Dedifferentiated amniotic fluid mesenchymal stem cell (primary cell): ENCODE measurements at regions not wholly inside any gene's neighbourhood (a gene's known extent, or its start where the extent isn't known, plus 50 kb on each side); places are given as distances from the start of the nearest gene placed in this dataset.

Source experiments
- DNase-seq: peaks from one replicate; pipeline ENCODE4 v3.0.0-alpha.2; 2016; ENCODE audit errors: extremely low spot score

GRCh38 chr13:111537115-111537728, 216.8 kb downstream of the TEX29 start:
- no peak for DNase-seq

- DNase-seq = no peak
These were observed 217.5 kb downstream of the TEX29 start for GRCh38 chr13:111537843-111538499.

- DNase-seq = no peak
These were observed 218.8 kb downstream of the TEX29 start for GRCh38 chr13:111539252-111539651.

DNA sequence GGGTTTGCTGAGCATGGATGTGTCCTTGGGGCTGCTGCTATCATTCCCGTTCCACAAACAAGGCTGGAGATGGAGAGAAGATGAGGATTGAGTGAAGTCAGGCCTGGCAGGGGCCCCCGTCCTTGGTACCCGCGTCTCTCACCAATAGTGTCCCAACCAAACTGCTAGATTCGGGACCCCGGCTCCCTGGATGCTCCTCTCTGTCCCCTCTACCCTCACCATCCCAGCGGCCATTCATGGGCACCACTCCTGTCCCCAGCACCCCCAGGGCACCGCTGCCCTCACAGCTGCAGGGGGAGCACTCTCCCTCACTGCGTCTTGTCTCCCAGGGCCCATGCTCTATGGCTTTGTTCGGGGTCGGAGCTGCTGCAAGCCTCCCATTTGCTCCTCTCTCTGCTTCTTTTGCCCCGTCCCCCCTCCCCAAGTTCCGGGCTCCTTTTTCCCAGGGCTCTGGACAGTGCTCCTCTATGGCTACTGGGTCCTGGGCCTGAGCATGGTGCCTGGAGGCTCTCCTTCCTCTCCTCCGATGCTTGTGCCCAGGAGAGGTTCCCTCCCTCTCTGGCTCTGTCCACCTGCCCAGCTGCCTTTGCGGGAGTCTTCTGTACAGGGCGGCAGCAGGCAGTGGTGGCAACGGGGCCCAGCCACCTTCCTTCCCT, 219.5 kb downstream of the TEX29 start:
- no peak for DNase-seq

- DNase-seq = no peak
These were observed 220.0 kb downstream of the TEX29 start for GRCh38 chr13:111540486-111540885.

- DNase-seq = no peak
These were observed 220.9 kb downstream of the TEX29 start for GRCh38 chr13:111541345-111541744.

DNA sequence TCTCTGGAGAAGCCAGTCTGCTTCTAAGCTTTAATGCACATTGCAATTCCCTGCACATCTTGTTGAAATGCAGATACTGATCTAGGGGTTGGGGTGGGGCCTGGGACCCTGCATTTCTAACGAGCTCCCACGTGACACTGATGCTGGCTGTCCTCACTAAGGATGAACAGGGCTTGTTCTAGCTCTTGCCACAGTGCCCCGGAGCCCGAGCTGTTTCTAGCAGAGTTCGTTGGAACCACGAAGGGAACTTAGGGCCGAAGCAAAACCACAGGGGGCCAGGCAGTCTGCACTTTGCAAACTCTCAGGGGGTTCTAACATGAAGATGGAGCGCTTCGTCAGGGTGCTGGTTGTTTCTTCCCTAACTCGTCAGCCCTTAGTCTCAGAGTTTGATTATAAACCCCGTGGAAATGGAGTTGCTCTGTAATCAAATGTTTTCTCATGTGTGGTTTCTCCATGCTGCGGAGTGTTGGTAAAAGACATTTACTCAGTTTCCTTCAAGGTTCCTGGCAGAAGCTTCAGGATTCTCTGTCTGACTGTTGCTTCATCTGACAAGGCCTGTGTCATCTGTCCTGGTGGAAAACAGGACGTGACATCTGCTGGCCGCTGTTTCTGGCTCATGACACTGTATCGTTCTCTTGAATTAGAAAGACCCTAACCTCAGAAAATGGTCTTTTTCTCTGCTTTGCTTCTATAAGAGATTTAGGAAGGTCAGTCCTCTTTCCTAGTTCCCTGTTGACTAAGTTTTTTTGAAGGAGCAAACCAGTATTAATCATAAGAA, 221.5 kb downstream of the TEX29 start:
- DNase-seq = no peak

GRCh38 chr13:111542530-111543341, 222.3 kb downstream of the TEX29 start:
- no peak for DNase-seq

DNA sequence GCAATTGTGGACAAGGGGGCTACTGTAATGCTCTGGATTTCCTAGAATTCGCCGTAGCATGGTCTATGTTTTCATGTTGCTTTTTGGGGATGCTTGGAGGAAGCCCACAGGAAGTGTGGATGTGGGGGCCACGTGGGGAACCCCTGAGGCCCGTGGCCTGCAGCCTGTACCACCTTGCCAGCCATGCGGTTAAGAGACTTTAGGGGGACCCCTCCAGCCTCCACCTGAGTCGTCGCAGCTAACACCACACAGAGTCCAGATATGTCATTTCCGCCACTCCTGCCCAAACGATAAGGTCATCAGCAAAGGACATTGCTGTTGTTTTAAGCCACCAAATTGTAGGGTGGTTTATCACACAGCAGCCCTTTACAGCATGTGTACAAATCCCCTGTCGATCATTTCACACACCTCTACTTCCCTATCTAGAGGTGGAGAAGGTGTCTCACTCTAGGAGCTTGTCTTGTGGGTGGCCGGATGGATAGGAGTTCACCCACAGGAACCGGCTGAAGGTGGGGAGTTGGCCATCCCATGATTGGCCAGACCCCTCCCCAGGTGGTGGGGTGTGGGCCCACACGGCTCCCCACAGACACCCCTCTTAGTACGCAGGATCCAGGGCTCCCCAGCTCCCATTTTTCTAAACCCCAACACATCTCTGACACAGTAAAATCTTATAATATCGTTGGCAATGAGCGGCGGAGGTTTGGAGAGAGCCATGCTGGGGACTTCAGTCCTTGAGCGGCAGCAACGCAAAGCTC, 226.7 kb downstream of the TEX29 start:
- DNase-seq = no peak

- DNase-seq = no peak
These were observed 227.4 kb downstream of the TEX29 start for GRCh38 chr13:111547726-111548273.

GRCh38 chr13:111548301-111548700, 227.9 kb downstream of the TEX29 start:
- no peak for DNase-seq

DNA sequence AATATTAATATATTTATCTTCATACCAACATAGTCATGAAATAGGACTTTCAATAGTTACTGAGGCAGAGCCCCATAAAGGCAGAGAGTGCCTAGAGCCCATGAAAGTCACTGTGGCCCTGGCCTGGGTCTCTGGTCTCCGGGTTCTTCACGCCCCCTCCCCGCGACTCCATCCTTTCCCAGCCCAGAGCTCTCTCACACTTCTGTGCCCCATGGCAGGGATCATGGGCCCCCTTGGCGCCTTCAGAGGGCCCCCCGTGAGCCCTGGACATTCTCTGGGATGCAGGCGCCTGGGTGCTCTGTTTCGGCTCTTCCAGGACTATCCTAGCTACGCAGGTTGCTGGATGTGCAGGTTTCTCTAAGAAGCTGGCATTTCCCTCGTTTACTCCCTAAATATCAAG, 228.4 kb downstream of the TEX29 start:
- no peak for DNase-seq

- DNase-seq = no peak
These were observed 229.0 kb downstream of the TEX29 start for GRCh38 chr13:111549464-111549863.

GRCh38 chr13:111550062-111550461, 229.6 kb downstream of the TEX29 start:
- DNase-seq = no peak

DNA sequence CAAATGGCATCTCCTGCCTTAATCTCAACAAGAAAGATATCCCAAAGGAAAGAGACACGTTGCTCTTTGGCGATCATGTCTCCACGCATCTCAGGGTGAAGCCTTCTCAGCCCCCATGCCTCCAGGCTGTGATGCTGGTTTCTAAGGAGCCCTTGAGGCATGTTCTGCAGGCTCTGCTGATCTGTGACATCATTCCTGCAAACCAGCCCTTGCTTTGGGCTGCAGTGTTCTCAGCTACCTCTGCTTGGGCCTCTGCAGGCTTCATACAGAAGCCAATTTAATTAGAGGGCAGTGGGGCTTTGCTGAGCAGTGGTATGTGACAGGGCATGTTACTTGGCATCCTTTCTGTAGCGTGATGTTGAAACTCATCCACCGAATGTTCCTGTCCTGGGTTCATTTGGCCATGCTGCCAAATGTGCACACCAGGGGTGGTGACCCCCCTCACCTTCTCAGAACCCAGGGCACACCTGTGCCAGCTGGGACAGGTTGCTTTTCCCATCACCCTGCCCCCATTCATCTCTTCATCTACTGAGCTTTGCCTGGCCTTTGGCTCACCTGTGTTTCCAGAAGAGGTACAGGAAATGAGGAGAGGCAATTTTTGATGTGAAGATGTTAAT, 230.9 kb downstream of the TEX29 start:
- DNase-seq = no peak

GRCh38 chr13:111552891-111553655, 232.6 kb downstream of the TEX29 start:
- DNase-seq = no peak

- no peak for DNase-seq
These were observed 234.3 kb downstream of the TEX29 start for GRCh38 chr13:111554539-111555267.

DNA sequence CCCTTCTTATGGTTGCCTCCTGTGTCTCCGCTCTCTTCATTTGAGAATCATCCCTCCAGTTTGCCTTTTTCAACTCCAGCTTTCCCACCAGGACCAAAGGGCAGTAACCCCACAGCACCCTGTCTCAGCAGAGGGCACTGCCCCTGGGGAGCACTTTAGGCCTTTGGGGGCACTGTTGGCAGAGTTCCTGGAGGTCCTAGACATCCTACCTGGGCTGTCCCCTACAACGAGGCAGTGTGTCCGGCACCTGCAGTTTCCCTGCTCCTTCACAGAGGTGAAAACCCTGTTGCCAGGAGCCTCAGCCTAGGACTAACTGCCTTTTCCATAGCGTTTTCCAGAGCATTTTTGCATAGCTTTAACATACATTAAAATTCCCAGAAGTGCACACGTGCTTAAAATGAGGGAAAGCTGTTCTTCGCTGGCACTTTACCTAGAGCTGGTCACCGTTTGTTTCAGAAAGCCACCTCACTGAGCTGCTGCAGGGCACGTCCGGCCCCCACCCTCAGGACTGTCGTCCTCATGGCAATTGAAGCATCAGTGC, 234.9 kb downstream of the TEX29 start:
- no peak for DNase-seq
